Transverse colon (tissue), 4 donors: ENCODE measurements at regions not wholly inside any gene's neighbourhood (a gene's known extent, or its start where the extent isn't known, plus 50 kb on each side); places are given as distances from the start of the nearest gene placed in this dataset.
A peak's percentile ranks its signal among the peaks of the same experiment; 100 is the strongest.

ENCODE experiments used
- DNase-seq: peaks from one replicate; pipeline ENCODE4 v3.0.0-alpha.2; 2019
- H3K27ac ChIP-seq, 4 donors: fragments of 200-600 bp; sonication (generic); 2 replicates each; pipeline ENCODE4 v1.5.1; 2016 to 2018; ENCODE audit warnings: inconsistent platforms in 4 of 4
- H3K27me3 ChIP-seq: fragments of 200-600 bp; sonication (generic); 2 replicates; pipeline ENCODE4 v1.5.1; 2017; ENCODE audit warnings: inconsistent platforms
- H3K36me3 ChIP-seq, 4 donors: fragments of 200-600 bp; sonication (generic); 2 replicates each; pipeline ENCODE4 v1.5.1; 2017 to 2019; ENCODE audit warnings: inconsistent platforms in 4 of 4
- H3K4me1 ChIP-seq, 4 donors: fragments of 200-600 bp; sonication (generic); 2 replicates each; pipeline ENCODE4 v1.5.1; 2017 to 2020; ENCODE audit warnings: inconsistent platforms in 4 of 4
- H3K4me3 ChIP-seq, 4 donors: fragments of 200-600 bp; sonication (generic); 1 replicate in 1 of 4; 2 replicates in 3 of 4; pipeline versions ENCODE4 v1.5.1 to v1.6.1; 2017 to 2019; ENCODE audit warnings: inconsistent platforms in 4 of 4
- H3K9me3 ChIP-seq, 2 donors: fragments of 200-600 bp; sonication (generic); 2 replicates each; pipeline ENCODE4 v1.5.1; 2017 to 2019; ENCODE audit warnings: inconsistent platforms in 2 of 2
- CTCF ChIP-seq, 5 experiments: fragments of 200-600 bp in 3 of 5; fragments of 450-650 bp in 2 of 5; sonication (generic) in 3 of 5; IDR thresholded peaks; 1 replicate in 2 of 5; 2 replicates in 3 of 5; pipeline ENCODE4 v1.5.1; 2016 to 2017; ENCODE audit warnings: antibody characterized with exemption in 5 of 5, inconsistent platforms in 3 of 5, mild to moderate bottlenecking in 2 of 5, moderate library complexity in 1 of 5
- EP300 ChIP-seq: sonication (generic); formaldehyde crosslinking; IDR thresholded peaks from one replicate; pipeline ENCODE4 v1.6.1; 2017; ENCODE audit warnings: antibody characterized with exemption, low read depth
- POLR2A ChIP-seq: fragments of 450-650 bp; IDR thresholded peaks from one replicate; pipeline ENCODE4 v1.6.1; 2016; ENCODE audit warnings: antibody characterized with exemption, mild to moderate bottlenecking, moderate library complexity
- POLR2AphosphoS5 ChIP-seq, 3 donors: sonication (generic); formaldehyde crosslinking; IDR thresholded peaks; one replicate each; pipeline ENCODE4 v1.6.1; 2016; ENCODE audit warnings: antibody characterized with exemption in 3 of 3
- WGBS, 2 donors: methylation state at CpG; one replicate each; pipeline ENCODE4 v1.1.5; 2018; ENCODE audit warnings: low coverage in 1 of 2; 5-methylcytosine and 5-hydroxymethylcytosine counted together
- in situ Hi-C, 4 donors: fragments of 200-750 bp; cut with MboI; loops; one replicate each; pipeline versions ENCODE4 v1.15.0 to v1.15.1; 2017; ENCODE audit warnings: low sequenced_read_pairs in 3 of 4, low pct_ligation_motif_present in 1 of 4, low pct_unique_long_range_greater_than_20kb in 1 of 4
- intact Hi-C: fragments of 100-400 bp; cut with DNase I; formaldehyde crosslinking; loops from one replicate; pipeline ENCODE4 v1.15.1; 2023; ENCODE audit warnings: low total_unique reads

- no peak for DNase-seq
- Histone ChIP-seq H3K4me3 (no peak overlapping the region), H3K27ac (no peak overlapping the region), H3K36me3 (no peaks in the 10 kb centered on the region), H3K4me1 (peaks cover 0 to 7% (median 0%) of the 10 kb centered on the region in 4 donors), H3K9me3 (no peaks in the 10 kb centered on the region), H3K27me3 (no peaks in the 10 kb centered on the region)
- WGBS, 2 donors: 75 to 78% methylated on average over 3 of the region's 3 CpGs
- TF ChIP-seq EP300 (no peak), CTCF (IDR thresholded peaks at IDR 0.05) (no peak), POLR2AphosphoS5 (IDR thresholded peaks at IDR 0.05) (no peak), POLR2A (no peak)
- in situ Hi-C loops (no loop called here), intact Hi-C loops (no loop called here)
Measured at GRCh38 chr4:155515444-155516075, 138.8 kb upstream of the MAP9 start.

- WGBS, 2 donors: 90 to 92% methylated on average over 2 of the region's 2 CpGs
Measured at GRCh38 chr4:155514628-155515027, 137.9 kb upstream of the MAP9 start.

GRCh38 chr4:155512817-155513216 is 136.1 kb upstream of the MAP9 start:
- whole genome bisulfite sequencing, 2 donors: 75 to 91% methylated on average over 4 to 5 of the region's 5 CpGs
- intact Hi-C loops: no loop called here
- H3K27ac ChIP-seq: no peak overlapping the region
- H3K36me3 ChIP-seq: no peaks in the 10 kb centered on the region
- H3K9me3 ChIP-seq: no peaks in the 10 kb centered on the region
- TF ChIP-seq POLR2AphosphoS5 (IDR thresholded peaks at IDR 0.05) (no peak), EP300 (no peak)
- no peak overlapping the region for H3K4me3 ChIP-seq
- H3K27me3 ChIP-seq: no peaks in the 10 kb centered on the region
- in situ Hi-C loops: no loop called here
- DNase-seq: no peak
- H3K4me1 ChIP-seq: peaks cover 0 to 12% (median 0%) of the 10 kb centered on the region in 4 donors

More at GRCh38 chr4:155514628-155515027, 137.9 kb upstream of the MAP9 start:
- Histone ChIP-seq H3K27ac (no peak overlapping the region), H3K9me3 (no peaks in the 10 kb centered on the region), H3K4me1 (peaks cover 0 to 12% (median 0%) of the 10 kb centered on the region in 4 donors), H3K36me3 (no peaks in the 10 kb centered on the region), H3K4me3 (no peak overlapping the region), H3K27me3 (no peaks in the 10 kb centered on the region)
- intact Hi-C loops (no loop called here), in situ Hi-C loops (no loop called here)
- no peak for TF ChIP-seq POLR2AphosphoS5 (IDR thresholded peaks at IDR 0.05)
- no peak for TF ChIP-seq EP300
- no peak for TF ChIP-seq CTCF (IDR thresholded peaks at IDR 0.05)
- no peak for TF ChIP-seq POLR2A
- DNase-seq: no peak

- no peak for TF ChIP-seq POLR2AphosphoS5 (IDR thresholded peaks at IDR 0.05)
- TF ChIP-seq CTCF (IDR thresholded peaks at IDR 0.05): no peak
- TF ChIP-seq EP300: no peak
- TF ChIP-seq POLR2A: no peak
- H3K27ac ChIP-seq: no peak overlapping the region
- 75 to 92% methylated on average over 1 of the region's 1 CpG for WGBS, 2 donors
- H3K4me1 ChIP-seq: peaks cover 0 to 12% (median 0%) of the 10 kb centered on the region in 4 donors
- intact Hi-C loops (no loop called here), in situ Hi-C loops (no loop called here)
- no peaks in the 10 kb centered on the region for H3K9me3 ChIP-seq
- H3K36me3 ChIP-seq: no peaks in the 10 kb centered on the region
- H3K27me3 ChIP-seq: no peaks in the 10 kb centered on the region
- DNase-seq: no peak
- H3K4me3 ChIP-seq: no peak overlapping the region
Measured at GRCh38 chr4:155512046-155512445, 135.3 kb upstream of the MAP9 start.

- DNase-seq: no peak
- Histone ChIP-seq H3K27me3 (no peaks in the 10 kb centered on the region), H3K36me3 (no peaks in the 10 kb centered on the region), H3K4me1 (peaks cover 0 to 12% (median 0%) of the 10 kb centered on the region in 4 donors), H3K4me3 (no peak overlapping the region), H3K9me3 (no peaks in the 10 kb centered on the region), H3K27ac (peak overlapping the region in 1 of 4 donors; percentile 1)
- intact Hi-C loops (no loop called here), in situ Hi-C loops (no loop called here)
- no peak for TF ChIP-seq POLR2A
- no peak for TF ChIP-seq CTCF (IDR thresholded peaks at IDR 0.05)
- TF ChIP-seq EP300: no peak
- TF ChIP-seq POLR2AphosphoS5 (IDR thresholded peaks at IDR 0.05): no peak
- 42 to 49% methylated on average over 2 of the region's 2 CpGs for WGBS, 2 donors
Measured at GRCh38 chr4:155510771-155511170, 134.0 kb upstream of the MAP9 start.
